ENCODE measurements at regions not wholly inside any gene's neighbourhood (a gene's known extent, or its start where the extent isn't known, plus 50 kb on each side); places are given as distances from the start of the nearest gene placed in this dataset.

GRCh38 chr20:50301712-50302111, 111.1 kb downstream of the CEBPB start:
- H3K9me3 Mint-ChIP-seq, result no peaks in the 10 kb centered on the region
- no peak for DNase-seq
- no peak overlapping the region for H3K27ac Mint-ChIP-seq
- peaks cover 15% of the 10 kb centered on the region for H3K27me3 Mint-ChIP-seq (ENCODE audit: low read depth, poor library complexity)
- no peaks in the 10 kb centered on the region for H3K36me3 Mint-ChIP-seq (ENCODE audit: low read depth)
- peaks cover 38% of the 10 kb centered on the region for H3K4me1 Mint-ChIP-seq
- no peak for TF ChIP-seq CTCF (IDR thresholded peaks at IDR 0.05)
- no peak overlapping the region for H3K4me3 Mint-ChIP-seq

- Mint-ChIP-seq H3K36me3 (ENCODE audit: low read depth) (no peaks in the 10 kb centered on the region), H3K27ac (no peak overlapping the region), H3K9me3 (no peaks in the 10 kb centered on the region), H3K4me1 (peaks cover 42% of the 10 kb centered on the region), H3K4me3 (no peak overlapping the region), H3K27me3 (ENCODE audit: low read depth, poor library complexity) (peaks cover 15% of the 10 kb centered on the region)
- TF ChIP-seq CTCF (IDR thresholded peaks at IDR 0.05), result no peak
- DNase-seq, result no peak
Observed at GRCh38 chr20:50302341-50303057, 111.9 kb downstream of the CEBPB start.

- no peaks in the 10 kb centered on the region for H3K9me3 Mint-ChIP-seq
- no peak overlapping the region for H3K4me3 Mint-ChIP-seq
- peaks cover 49% of the 10 kb centered on the region for H3K4me1 Mint-ChIP-seq
- H3K27ac Mint-ChIP-seq, result peak overlapping the region; percentile 66
- no peak for TF ChIP-seq CTCF (IDR thresholded peaks at IDR 0.05)
- no peak for DNase-seq
- H3K27me3 Mint-ChIP-seq (ENCODE audit: low read depth, poor library complexity), result peaks cover 15% of the 10 kb centered on the region
- no peaks in the 10 kb centered on the region for H3K36me3 Mint-ChIP-seq (ENCODE audit: low read depth)
Observed at GRCh38 chr20:50303573-50304500, 113.2 kb downstream of the CEBPB start.

- no peak for DNase-seq
- H3K4me1 Mint-ChIP-seq, result peaks cover 56% of the 10 kb centered on the region
- H3K27ac Mint-ChIP-seq, result peak overlapping the region; percentile 66
Observed at GRCh38 chr20:50304501-50304856, 113.8 kb downstream of the CEBPB start.

GRCh38 chr20:50304923-50305635, 114.4 kb downstream of the CEBPB start:
- Mint-ChIP-seq H3K9me3 (no peaks in the 10 kb centered on the region), H3K4me3 (no peak overlapping the region), H3K4me1 (peaks cover 58% of the 10 kb centered on the region), H3K36me3 (ENCODE audit: low read depth) (no peaks in the 10 kb centered on the region), H3K27me3 (ENCODE audit: low read depth, poor library complexity) (peaks cover 12% of the 10 kb centered on the region), H3K27ac (peak overlapping the region; percentile 60)
- no peak for TF ChIP-seq CTCF (IDR thresholded peaks at IDR 0.05)
- no peak for DNase-seq

More at GRCh38 chr20:50304501-50304856, 113.8 kb downstream of the CEBPB start:
- no peak for TF ChIP-seq CTCF (IDR thresholded peaks at IDR 0.05)
- Mint-ChIP-seq H3K9me3 (no peaks in the 10 kb centered on the region), H3K4me3 (no peak overlapping the region), H3K36me3 (ENCODE audit: low read depth) (no peaks in the 10 kb centered on the region), H3K27me3 (ENCODE audit: low read depth, poor library complexity) (peaks cover 13% of the 10 kb centered on the region)
